GM23338 (cell line): ENCODE measurements at regions not wholly inside any gene's neighbourhood (a gene's known extent, or its start where the extent isn't known, plus 50 kb on each side); places are given as distances from the start of the nearest gene placed in this dataset.

Experiments used
- ATAC-seq: fragments of 200-7000 bp; cut with Tn5 transposase; 3 replicates; pipeline ENCODE4 v1.9.1; 2020
- DNase-seq: peaks from one replicate; pipeline ENCODE4 v3.0.0-alpha.2; 2015; ENCODE audit warnings: low spot score
- H2AFZ ChIP-seq: fragments of 200-600 bp; sonication (generic); 2 replicates; pipeline ENCODE4 v1.8.0; 2016; ENCODE audit warnings: antibody characterized with exemption, mild to moderate bottlenecking, moderate library complexity
- H3F3A ChIP-seq: fragments of 200-600 bp; sonication (generic); replicated peaks from 2 replicates; pipeline ENCODE4 v1.8.0; 2017; ENCODE audit warnings: antibody characterized with exemption, mixed run types, low read depth
- H3K27ac ChIP-seq: fragments of 200-600 bp; sonication (generic); 2 replicates; pipeline ENCODE4 v1.6.1; 2016; ENCODE audit warnings: low read depth
- H3K27me3 ChIP-seq: fragments of 200-600 bp; sonication (generic); 2 replicates; pipeline ENCODE4 v1.8.0; 2016; ENCODE audit warnings: mild to moderate bottlenecking, mixed run types, moderate library complexity; ENCODE audit not compliant: insufficient read depth
- H3K36me3 ChIP-seq: fragments of 200-600 bp; sonication (generic); 2 replicates; pipeline ENCODE4 v1.8.0; 2016; ENCODE audit warnings: mild to moderate bottlenecking; ENCODE audit not compliant: insufficient read depth
- H3K4me1 ChIP-seq: fragments of 200-600 bp; sonication (generic); 2 replicates; pipeline ENCODE4 v1.8.0; 2016; ENCODE audit warnings: mild to moderate bottlenecking, moderate library complexity; ENCODE audit not compliant: insufficient read depth
- H3K4me2 ChIP-seq: fragments of 200-600 bp; sonication (generic); 2 replicates; pipeline ENCODE4 v1.7.1; 2017; ENCODE audit warnings: mixed run types
- H3K4me3 ChIP-seq: fragments of 200-600 bp; sonication (generic); 2 replicates; pipeline ENCODE4 v1.6.1; 2016; ENCODE audit warnings: mixed run types
- H3K79me2 ChIP-seq: fragments of 200-600 bp; sonication (generic); replicated peaks from 2 replicates; pipeline ENCODE4 v1.8.0; 2017; ENCODE audit warnings: mild to moderate bottlenecking; ENCODE audit not compliant: insufficient read depth
- H3K9me2 ChIP-seq: fragments of 200-600 bp; sonication (generic); 2 replicates; pipeline ENCODE4 v1.8.0; 2017; ENCODE audit not compliant: insufficient read depth
- H4K20me1 ChIP-seq: fragments of 200-600 bp; sonication (generic); replicated peaks from 2 replicates; pipeline ENCODE4 v1.8.0; 2017; ENCODE audit warnings: mild to moderate bottlenecking; ENCODE audit not compliant: insufficient read depth
- H3K27ac Mint-ChIP-seq: 2 replicates; pipeline ENCODE4 v1.8.0; 2020; ENCODE audit warnings: inconsistent platforms, mild to moderate bottlenecking, moderate library complexity, mixed read lengths
- H3K27me3 Mint-ChIP-seq: 3 replicates; pipeline ENCODE4 v1.8.0; 2022; ENCODE audit warnings: low read depth, mild to moderate bottlenecking, moderate library complexity, mixed read lengths, inconsistent platforms; ENCODE audit not compliant: insufficient read depth, poor library complexity
- H3K36me3 Mint-ChIP-seq: 3 replicates; pipeline ENCODE4 v1.8.0; 2021; ENCODE audit warnings: low read depth, mild to moderate bottlenecking, inconsistent platforms, moderate library complexity, mixed read lengths
- H3K4me1 Mint-ChIP-seq: 3 replicates; pipeline ENCODE4 v1.8.0; 2020; ENCODE audit warnings: mild to moderate bottlenecking, inconsistent platforms, mixed read lengths
- H3K4me3 Mint-ChIP-seq: 3 replicates; pipeline ENCODE4 v1.8.0; 2021; ENCODE audit warnings: moderate library complexity, mild to moderate bottlenecking, inconsistent platforms, mixed read lengths
- H3K9me3 Mint-ChIP-seq: 3 replicates; pipeline ENCODE4 v1.8.0; 2020; ENCODE audit warnings: moderate library complexity, mild to moderate bottlenecking, inconsistent platforms, mixed read lengths
- CREB1 ChIP-seq: fragments of 250-450 bp; sonication (Bioruptor Pico); IDR thresholded peaks from 2 replicates; pipeline ENCODE4 v1.5.0; 2020; ENCODE audit warnings: low read depth, mild to moderate bottlenecking, moderate library complexity
- CTCF ChIP-seq, 2 experiments: fragments of 200-600 bp in 1 of 2; sonication (generic) in 1 of 2; conservative IDR thresholded peaks; 2 replicates each; pipeline versions ENCODE4 v1.5.1 to v1.6.1; 2016 to 2017; ENCODE audit warnings: antibody characterized with exemption in 2 of 2, low read depth in 2 of 2, mild to moderate bottlenecking in 2 of 2, moderate library complexity in 1 of 2
- ETS1 ChIP-seq: IDR thresholded peaks from 2 replicates; pipeline ENCODE4 v1.6.1; 2016; ENCODE audit warnings: antibody characterized with exemption
- EZH2 ChIP-seq: fragments of 200-600 bp; sonication (generic); IDR thresholded peaks from one replicate; pipeline ENCODE4 v1.8.0; 2017; ENCODE audit warnings: antibody characterized with exemption, mild to moderate bottlenecking, low read depth; ENCODE audit not compliant: unreplicated experiment
- EZH2phosphoT487 ChIP-seq: fragments of 200-600 bp; sonication (generic); IDR thresholded peaks from one replicate; pipeline ENCODE4 v1.8.1; 2018; ENCODE audit warnings: antibody characterized with exemption; ENCODE audit not compliant: unreplicated experiment
- JUNB ChIP-seq: IDR thresholded peaks from one replicate; pipeline ENCODE4 v1.6.1; 2016; ENCODE audit warnings: antibody characterized with exemption; ENCODE audit not compliant: unreplicated experiment
- NANOG ChIP-seq: IDR thresholded peaks from 2 replicates; pipeline ENCODE4 v1.6.1; 2016; ENCODE audit warnings: antibody characterized with exemption, borderline replicate concordance
- POLR2AphosphoS5 ChIP-seq: IDR thresholded peaks from 2 replicates; pipeline ENCODE4 v1.6.1; 2016; ENCODE audit warnings: antibody characterized with exemption, low read depth
- REST ChIP-seq: IDR thresholded peaks from one replicate; pipeline ENCODE4 v1.6.1; 2018; ENCODE audit warnings: antibody characterized with exemption; ENCODE audit not compliant: unreplicated experiment
- STAT1 ChIP-seq: IDR thresholded peaks from one replicate; pipeline ENCODE4 v1.6.1; 2016; ENCODE audit warnings: antibody characterized with exemption; ENCODE audit not compliant: unreplicated experiment
- ZNF114 ChIP-seq: fragments of 250-450 bp; sonication (Bioruptor Pico); IDR thresholded peaks from 2 replicates; pipeline ENCODE4 v1.5.0; 2020; ENCODE audit warnings: mild to moderate bottlenecking, moderate library complexity
- ZNF331 ChIP-seq: fragments of 250-450 bp; sonication (Bioruptor Pico); IDR thresholded peaks from 2 replicates; pipeline ENCODE4 v1.5.0; 2020; ENCODE audit warnings: low read depth, mild to moderate bottlenecking, moderate library complexity
- ZNF462 ChIP-seq: fragments of 250-450 bp; sonication (Bioruptor Pico); IDR thresholded peaks from 2 replicates; pipeline ENCODE4 v1.5.0; 2020; ENCODE audit warnings: mild to moderate bottlenecking, moderate library complexity

GRCh38 chr12:61713121-61713520 is 547.1 kb upstream of the USP15 start:
- H3K27me3 ChIP-seq, result no peaks in the 10 kb centered on the region
- Mint-ChIP-seq H3K4me1 (peaks cover 9% of the 10 kb centered on the region), H3K4me3 (no peak overlapping the region), H3K36me3 (no peaks in the 10 kb centered on the region), H3K27ac (no peak overlapping the region), H3K27me3 (no peaks in the 10 kb centered on the region), H3K9me3 (no peaks in the 10 kb centered on the region)
- H3K27ac ChIP-seq, result no peak overlapping the region
- H3K36me3 ChIP-seq, result no peaks in the 10 kb centered on the region
- peaks cover 17% of the 10 kb centered on the region for H3K4me1 ChIP-seq
- H3F3A ChIP-seq, result no peaks in the 10 kb centered on the region
- TF ChIP-seq STAT1 (no peak), REST (no peak), POLR2AphosphoS5 (no peak), ZNF462 (CRISPR knock-in tag) (no peak), ZNF114 (CRISPR knock-in tag) (no peak), EZH2phosphoT487 (no peak), EZH2 (no peak), JUNB (no peak), ETS1 (no peak), CTCF (conservative IDR thresholded peaks at IDR 0.05; ENCODE audit: low read depth in 2 of 2) (no peak), ZNF331 (CRISPR knock-in tag) (no peak), CREB1 (CRISPR knock-in tag) (no peak), NANOG (no peak)
- no peak for ATAC-seq
- no peak overlapping the region for H2AFZ ChIP-seq
- H3K4me3 ChIP-seq, result no peak overlapping the region
- DNase-seq, result no peak
- H3K9me2 ChIP-seq, result no peaks in the 10 kb centered on the region
- H3K4me2 ChIP-seq, result no peak overlapping the region
- H4K20me1 ChIP-seq, result no peaks in the 10 kb centered on the region
- H3K79me2 ChIP-seq, result no peaks in the 10 kb centered on the region
